Peyer's patch (tissue), 4 donors: ENCODE measurements at regions not wholly inside any gene's neighbourhood (a gene's known extent, or its start where the extent isn't known, plus 50 kb on each side); places are given as distances from the start of the nearest gene placed in this dataset.

ENCODE experiments used
- POLR2A ChIP-seq, 2 donors: fragments of 450-650 bp; IDR thresholded peaks; one replicate each; pipeline ENCODE4 v1.5.1; 2017; ENCODE audit warnings: antibody characterized with exemption in 2 of 2, mild to moderate bottlenecking in 2 of 2, moderate library complexity in 2 of 2
- TF ChIP-seq, protein P1 (sequence below), 6 experiments: fragments of 450-650 bp in 4 of 6; fragments of 200-600 bp in 2 of 6; sonication (generic) in 1 of 6; IDR thresholded peaks; one replicate each; pipeline ENCODE4 v1.5.1; 2017 to 2019; ENCODE audit warnings: antibody characterized with exemption in 6 of 6, mild to moderate bottlenecking in 3 of 6, moderate library complexity in 1 of 6

DNA sequence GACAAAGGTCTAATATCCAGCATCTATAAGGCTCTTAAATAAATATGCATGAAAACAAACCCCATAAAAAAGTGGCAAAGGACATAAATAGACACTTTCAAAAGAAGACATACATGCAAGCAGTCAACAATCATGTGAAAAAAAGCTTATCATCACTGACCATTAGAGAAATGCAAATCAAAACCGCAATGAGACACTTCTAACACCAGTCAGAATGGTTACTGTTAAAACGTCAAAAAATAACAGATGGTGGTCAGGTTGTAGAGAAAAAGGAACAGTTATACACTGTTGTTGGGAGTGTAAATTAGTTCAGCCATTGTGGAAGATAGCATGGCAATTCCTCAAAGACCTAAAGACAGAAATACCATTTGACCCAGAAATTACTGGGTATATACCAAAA lies 440.7 kb upstream of the KCNMB2 start:
- TF ChIP-seq, protein P1, sequence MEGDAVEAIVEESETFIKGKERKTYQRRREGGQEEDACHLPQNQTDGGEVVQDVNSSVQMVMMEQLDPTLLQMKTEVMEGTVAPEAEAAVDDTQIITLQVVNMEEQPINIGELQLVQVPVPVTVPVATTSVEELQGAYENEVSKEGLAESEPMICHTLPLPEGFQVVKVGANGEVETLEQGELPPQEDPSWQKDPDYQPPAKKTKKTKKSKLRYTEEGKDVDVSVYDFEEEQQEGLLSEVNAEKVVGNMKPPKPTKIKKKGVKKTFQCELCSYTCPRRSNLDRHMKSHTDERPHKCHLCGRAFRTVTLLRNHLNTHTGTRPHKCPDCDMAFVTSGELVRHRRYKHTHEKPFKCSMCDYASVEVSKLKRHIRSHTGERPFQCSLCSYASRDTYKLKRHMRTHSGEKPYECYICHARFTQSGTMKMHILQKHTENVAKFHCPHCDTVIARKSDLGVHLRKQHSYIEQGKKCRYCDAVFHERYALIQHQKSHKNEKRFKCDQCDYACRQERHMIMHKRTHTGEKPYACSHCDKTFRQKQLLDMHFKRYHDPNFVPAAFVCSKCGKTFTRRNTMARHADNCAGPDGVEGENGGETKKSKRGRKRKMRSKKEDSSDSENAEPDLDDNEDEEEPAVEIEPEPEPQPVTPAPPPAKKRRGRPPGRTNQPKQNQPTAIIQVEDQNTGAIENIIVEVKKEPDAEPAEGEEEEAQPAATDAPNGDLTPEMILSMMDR (IDR thresholded peaks at IDR 0.05) = no peak
- TF ChIP-seq POLR2A (IDR thresholded peaks at IDR 0.05) = no peak
